Nephron (organoid): ENCODE measurements at regions not wholly inside any gene's neighbourhood (a gene's known extent, or its start where the extent isn't known, plus 50 kb on each side); places are given as distances from the start of the nearest gene placed in this dataset.
A peak's percentile ranks its signal among the peaks of the same experiment; 100 is the strongest.

Experiments used
- H3K27ac Mint-ChIP-seq, 3 experiments: 2 replicates each; pipeline ENCODE4 v1.8.0; 2020; ENCODE audit warnings: mixed read lengths in 3 of 3, mild to moderate bottlenecking in 2 of 3, moderate library complexity in 1 of 3
- H3K27me3 Mint-ChIP-seq: 2 replicates; pipeline ENCODE4 v1.8.0; 2021; ENCODE audit warnings: low read depth, mild to moderate bottlenecking, moderate library complexity, mixed read lengths
- H3K36me3 Mint-ChIP-seq: 2 replicates; pipeline ENCODE4 v1.8.0; 2020; ENCODE audit warnings: low read depth, mixed read lengths
- H3K4me1 Mint-ChIP-seq: 2 replicates; pipeline ENCODE4 v1.8.0; 2020; ENCODE audit warnings: mixed read lengths
- H3K4me3 Mint-ChIP-seq, 3 experiments: 2 replicates each; pipeline ENCODE4 v1.8.0; 2020; ENCODE audit warnings: mild to moderate bottlenecking in 3 of 3, mixed read lengths in 3 of 3, moderate library complexity in 2 of 3
- H3K9me3 Mint-ChIP-seq: 2 replicates; pipeline ENCODE4 v1.8.0; 2020; ENCODE audit warnings: mixed read lengths
- CTCF ChIP-seq, 3 experiments: fragments of 200-600 bp; sonication (generic); IDR thresholded peaks; one replicate each; pipeline ENCODE4 v1.5.0; 2021; ENCODE audit warnings: antibody characterized with exemption in 3 of 3; ENCODE audit not compliant: unreplicated experiment in 3 of 3

- H3K4me1 Mint-ChIP-seq: peaks cover 47% of the 10 kb centered on the region
- no peak for TF ChIP-seq CTCF (IDR thresholded peaks at IDR 0.05; ENCODE audit: unreplicated experiment in 3 of 3)
These were observed 362.0 kb downstream of the ADGRL2 start for GRCh38 chr1:82162486-82163420.

DNA sequence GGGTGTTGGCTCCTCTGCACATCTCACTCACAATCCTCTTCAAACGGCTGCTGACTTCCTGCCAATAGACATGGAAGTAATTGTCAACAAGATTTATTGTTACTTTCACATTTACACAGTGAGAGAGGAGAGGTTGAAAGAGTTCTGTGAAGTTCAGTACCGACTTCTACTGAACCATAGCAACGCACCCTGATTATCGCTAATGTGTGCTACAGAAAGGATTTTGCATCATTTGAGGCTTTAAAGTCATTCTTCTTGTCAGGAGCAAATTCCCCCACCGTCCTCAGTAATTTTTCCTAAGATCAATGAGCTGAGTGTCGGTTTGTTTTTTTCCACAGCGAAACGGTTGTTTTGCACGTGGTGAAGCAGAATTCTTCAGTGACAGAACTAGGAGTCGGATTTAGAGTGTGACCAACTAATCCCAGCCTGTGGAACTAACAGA lies 361.0 kb downstream of the ADGRL2 start:
- Mint-ChIP-seq H3K27ac (peak overlapping the region; percentile 78 to 85 (median 83)), H3K4me3 (peak overlapping the region; percentile 30 to 53 (median 40)), H3K4me1 (peaks cover 47% of the 10 kb centered on the region), H3K9me3 (no peaks in the 10 kb centered on the region), H3K27me3 (no peaks in the 10 kb centered on the region), H3K36me3 (no peaks in the 10 kb centered on the region)
- no peak for TF ChIP-seq CTCF (IDR thresholded peaks at IDR 0.05; ENCODE audit: unreplicated experiment in 3 of 3)

More at GRCh38 chr1:82162486-82163420, 362.0 kb downstream of the ADGRL2 start:
- H3K27me3 Mint-ChIP-seq: no peaks in the 10 kb centered on the region
- no peaks in the 10 kb centered on the region for H3K36me3 Mint-ChIP-seq
- no peaks in the 10 kb centered on the region for H3K9me3 Mint-ChIP-seq
- H3K4me3 Mint-ChIP-seq: peak overlapping the region in 2 of 3 experiments; percentile 29 to 43
- H3K27ac Mint-ChIP-seq: peak overlapping the region; percentile 78 to 88 (median 85)

DNA sequence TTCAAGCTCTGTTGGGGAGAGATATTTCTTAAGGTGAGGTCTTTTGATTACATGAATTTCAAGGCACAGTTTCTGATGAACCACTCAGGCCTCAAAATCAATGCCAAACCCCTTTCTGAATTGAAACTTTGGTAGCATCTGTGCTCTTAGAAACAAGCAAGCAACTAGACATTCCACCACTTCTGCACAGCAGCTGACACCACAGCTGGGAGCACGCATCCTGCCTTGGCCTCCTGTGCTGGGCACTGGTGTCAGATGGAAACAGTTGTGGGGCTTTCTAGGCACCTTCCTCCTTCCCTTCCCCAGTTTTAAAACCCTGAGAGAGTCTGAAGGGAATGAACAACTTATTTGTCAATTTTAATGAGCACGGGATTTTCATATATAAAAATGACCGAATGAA lies 360.2 kb downstream of the ADGRL2 start:
- peak overlapping the region in 2 of 3 experiments; percentile 62 to 67 for H3K4me3 Mint-ChIP-seq
- H3K9me3 Mint-ChIP-seq: no peaks in the 10 kb centered on the region
- H3K4me1 Mint-ChIP-seq: peaks cover 50% of the 10 kb centered on the region
- peak overlapping the region; percentile 58 to 85 (median 77) for H3K27ac Mint-ChIP-seq
- H3K36me3 Mint-ChIP-seq: no peaks in the 10 kb centered on the region
- TF ChIP-seq CTCF (IDR thresholded peaks at IDR 0.05; ENCODE audit: unreplicated experiment in 3 of 3): no peak
- no peaks in the 10 kb centered on the region for H3K27me3 Mint-ChIP-seq

DNA sequence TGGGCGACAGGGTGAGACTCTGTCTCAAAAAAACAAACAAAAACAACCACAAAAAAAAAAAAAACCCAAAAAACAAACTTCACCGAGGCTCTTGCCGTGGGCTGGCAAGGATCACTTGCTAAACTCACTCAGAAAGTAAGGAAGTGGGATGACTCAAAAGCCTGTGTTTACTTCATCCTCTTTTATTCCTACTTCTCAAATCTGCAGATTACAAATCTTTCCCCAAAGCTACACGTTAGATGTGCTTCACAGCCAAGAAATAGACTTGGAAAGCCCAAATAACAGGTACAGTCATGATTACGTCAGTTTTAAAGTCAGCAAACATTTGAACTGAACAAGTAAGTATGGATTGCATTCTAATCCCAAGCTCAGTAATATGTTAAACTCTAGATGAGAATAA lies 359.3 kb downstream of the ADGRL2 start:
- Mint-ChIP-seq H3K27ac (peak overlapping the region; percentile 58 to 85 (median 77)), H3K4me3 (no peak overlapping the region), H3K9me3 (no peaks in the 10 kb centered on the region), H3K27me3 (no peaks in the 10 kb centered on the region), H3K4me1 (peaks cover 56% of the 10 kb centered on the region), H3K36me3 (no peaks in the 10 kb centered on the region)
- no peak for TF ChIP-seq CTCF (IDR thresholded peaks at IDR 0.05; ENCODE audit: unreplicated experiment in 3 of 3)

GRCh38 chr1:82158981-82159380 lies 358.2 kb downstream of the ADGRL2 start:
- Mint-ChIP-seq H3K9me3 (no peaks in the 10 kb centered on the region), H3K27ac (no peak overlapping the region)

More at GRCh38 chr1:82158981-82159380, 358.2 kb downstream of the ADGRL2 start:
- Mint-ChIP-seq H3K36me3 (no peaks in the 10 kb centered on the region), H3K27me3 (no peaks in the 10 kb centered on the region), H3K4me3 (no peak overlapping the region), H3K4me1 (peaks cover 62% of the 10 kb centered on the region)
- TF ChIP-seq CTCF (IDR thresholded peaks at IDR 0.05; ENCODE audit: unreplicated experiment in 3 of 3): no peak
